DMS153 treated with DMSO at 0.1 percent for 48 hours (cell line): ENCODE measurements at regions not wholly inside any gene's neighbourhood (a gene's known extent, or its start where the extent isn't known, plus 50 kb on each side); places are given as distances from the start of the nearest gene placed in this dataset.

Experiments used
- DNase-seq: peaks from one replicate; lab custom pipeline; 2025; ENCODE audit not compliant: unreplicated experiment; lab: John Stamatoyannopoulos, UW

DNA sequence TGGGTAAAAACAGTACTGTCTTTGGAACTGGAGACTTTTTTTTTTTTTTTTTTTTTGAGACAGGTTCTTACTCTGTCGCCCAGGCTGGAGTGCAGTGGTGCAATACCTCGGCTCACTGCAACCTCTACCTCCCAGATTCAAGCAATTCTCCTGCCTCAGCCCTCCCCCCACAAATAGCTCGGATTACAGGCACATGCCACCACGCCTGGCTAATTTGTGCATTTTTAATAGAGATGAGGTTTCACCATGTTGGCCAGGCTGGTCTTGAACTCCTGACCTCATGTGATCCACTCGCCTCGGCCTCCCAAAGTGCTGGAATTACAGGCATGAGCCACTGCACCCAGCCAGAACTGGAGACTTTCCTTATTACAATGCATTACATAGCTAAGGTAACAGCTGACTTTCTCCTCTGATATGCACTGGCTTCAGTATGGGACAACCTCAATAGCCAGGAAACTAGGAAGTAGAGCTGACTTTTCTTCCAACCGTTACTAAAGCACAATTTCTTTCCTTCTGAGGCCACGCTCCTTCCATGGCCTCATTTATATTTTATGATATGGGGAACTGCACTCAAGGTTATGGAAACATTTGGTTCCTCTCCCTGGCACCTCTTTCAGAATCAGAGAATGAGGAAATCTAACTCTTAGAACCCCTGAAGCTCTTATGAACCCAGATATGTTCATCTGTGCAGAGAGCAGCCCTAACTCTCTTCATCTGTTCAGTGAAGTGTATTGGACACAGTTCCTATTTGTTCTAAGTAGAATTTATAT, 53.5 kb upstream of the FAM9B start:
- no peak for DNase-seq

DNA sequence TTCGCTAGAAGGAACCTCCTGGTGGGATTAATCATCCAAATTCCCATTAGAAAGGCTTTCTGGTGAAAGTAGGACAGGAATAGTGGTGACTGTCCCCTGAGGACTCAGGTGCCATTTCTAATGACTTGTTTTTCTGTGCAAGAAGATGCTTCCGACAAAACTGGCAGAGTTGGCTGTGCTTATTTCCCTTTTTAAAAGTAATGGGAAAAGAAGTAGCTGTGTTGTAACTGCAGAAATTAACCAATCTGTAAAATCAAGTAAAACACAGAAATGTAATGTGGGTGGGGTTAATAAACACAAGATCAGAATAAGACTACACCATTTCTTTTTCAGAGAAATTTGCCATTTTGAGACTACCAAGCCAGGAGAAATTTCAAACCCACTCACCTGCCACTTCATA, 55.0 kb upstream of the FAM9B start:
- no peak for DNase-seq

DNA sequence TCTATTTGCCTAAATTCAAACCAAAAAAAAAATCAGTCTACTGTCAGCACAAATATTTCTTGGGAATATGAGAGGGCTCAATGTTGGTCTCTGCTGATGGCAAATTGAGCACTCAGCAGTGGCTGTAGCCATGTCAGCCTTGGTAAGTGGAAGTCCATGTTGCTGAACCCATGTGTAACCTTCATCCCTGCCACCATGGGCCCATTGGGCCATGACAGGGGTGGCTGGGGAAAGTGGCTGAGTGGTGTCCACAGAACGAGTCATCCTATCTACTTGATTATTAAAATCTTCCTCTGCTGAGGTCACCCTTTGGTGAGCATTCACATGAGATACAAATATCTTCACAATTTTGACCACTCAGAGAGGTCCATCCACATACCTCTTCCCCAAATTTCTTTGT, 56.8 kb upstream of the FAM9B start:
- DNase-seq, result no peak

DNA sequence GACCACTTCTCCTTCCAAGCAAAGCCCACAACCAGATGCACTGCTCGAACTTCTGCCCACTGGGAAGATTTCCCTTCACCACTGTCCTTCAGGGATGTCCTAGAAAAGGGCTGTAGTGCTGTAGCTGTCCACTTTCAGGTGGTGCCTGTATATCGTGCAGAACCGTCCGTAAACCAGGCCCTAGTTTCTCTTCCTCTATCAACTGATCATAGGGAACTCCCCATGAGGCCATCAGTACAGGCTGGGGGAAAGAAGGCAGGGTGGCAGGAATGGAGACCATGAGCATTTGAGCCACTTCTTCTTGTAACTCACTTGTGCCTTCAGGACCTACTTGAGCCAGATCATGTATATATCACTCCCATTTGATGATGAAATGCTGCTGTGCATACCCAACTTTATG, 57.3 kb upstream of the FAM9B start:
- no peak for DNase-seq

DNA sequence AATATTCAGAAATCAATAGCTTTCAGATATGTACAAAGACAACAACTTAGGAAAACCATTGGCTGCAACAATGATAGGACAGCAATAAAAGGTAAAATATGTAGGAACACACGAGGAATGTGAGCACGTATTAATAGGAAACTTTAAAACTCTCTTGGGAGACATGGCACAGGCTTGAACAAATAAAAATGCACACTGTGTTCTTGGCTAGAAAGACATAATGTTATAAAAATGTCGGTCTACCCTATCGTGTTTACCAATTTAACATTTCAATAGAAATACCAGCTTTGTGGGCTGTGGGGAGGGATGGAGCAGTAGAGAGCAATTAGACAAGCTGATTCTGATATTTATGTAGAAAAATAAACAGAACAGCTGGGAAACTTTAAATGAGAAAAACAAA, 69.0 kb upstream of the FAM9B start:
- no peak for DNase-seq

DNA sequence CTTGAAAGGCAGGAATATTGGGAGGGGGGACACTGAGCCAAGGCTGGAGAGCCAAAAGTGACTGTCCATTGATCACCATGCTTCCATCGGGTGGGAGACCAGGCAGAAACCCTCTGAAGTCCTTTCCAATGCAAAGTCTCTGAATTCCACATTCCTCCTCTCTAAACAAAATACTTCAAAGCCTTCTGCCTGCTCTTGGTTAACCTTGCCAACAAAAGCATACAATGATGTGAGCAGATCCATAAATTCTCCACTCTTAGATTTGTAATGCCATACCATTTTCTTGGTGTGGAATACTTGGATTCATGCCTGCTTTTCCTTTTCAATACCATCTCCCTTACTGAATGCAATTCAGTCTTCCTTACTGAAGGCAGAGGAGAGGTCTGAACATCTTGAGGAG, 74.1 kb upstream of the FAM9B start:
- DNase-seq, result no peak

DNA sequence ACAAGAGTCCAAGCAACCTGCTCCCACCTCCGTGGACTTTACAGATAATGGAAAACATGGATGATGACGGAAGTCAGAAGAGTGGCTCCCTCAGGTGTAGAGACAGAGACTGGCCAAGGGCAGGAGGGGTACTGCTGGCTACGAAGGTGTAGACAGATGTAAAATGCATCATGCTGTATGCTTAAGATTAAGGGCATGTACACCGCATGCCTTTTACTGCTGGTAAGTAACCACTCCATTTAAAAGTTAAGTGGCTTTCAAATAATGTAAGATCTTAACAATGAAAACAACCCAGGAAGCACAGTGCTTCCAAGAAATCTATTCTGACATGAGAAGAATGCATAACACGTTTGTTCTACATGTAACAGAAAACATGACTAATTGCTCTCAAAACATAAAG, 76.9 kb upstream of the FAM9B start:
- peak; percentile 41 for DNase-seq

DNA sequence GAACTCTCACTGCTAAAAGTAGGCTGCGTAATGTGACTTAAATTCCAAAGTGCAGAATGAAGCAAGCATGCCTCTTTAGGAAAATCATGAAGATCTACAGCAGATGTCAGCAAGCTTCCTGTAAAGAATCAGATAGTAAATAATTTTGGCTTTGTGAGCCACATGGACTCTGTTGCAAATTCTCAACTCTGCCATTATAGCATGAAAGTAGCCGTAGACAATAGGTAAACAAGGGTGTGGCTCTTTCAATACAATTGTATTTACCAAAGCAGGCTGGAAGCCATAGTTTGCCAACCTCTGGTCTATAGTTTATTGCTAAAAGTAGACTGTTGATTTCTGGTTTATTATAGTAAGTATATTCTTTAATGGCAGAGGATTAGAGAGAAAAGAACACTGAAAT, 80.3 kb upstream of the FAM9B start:
- no peak for DNase-seq

DNA sequence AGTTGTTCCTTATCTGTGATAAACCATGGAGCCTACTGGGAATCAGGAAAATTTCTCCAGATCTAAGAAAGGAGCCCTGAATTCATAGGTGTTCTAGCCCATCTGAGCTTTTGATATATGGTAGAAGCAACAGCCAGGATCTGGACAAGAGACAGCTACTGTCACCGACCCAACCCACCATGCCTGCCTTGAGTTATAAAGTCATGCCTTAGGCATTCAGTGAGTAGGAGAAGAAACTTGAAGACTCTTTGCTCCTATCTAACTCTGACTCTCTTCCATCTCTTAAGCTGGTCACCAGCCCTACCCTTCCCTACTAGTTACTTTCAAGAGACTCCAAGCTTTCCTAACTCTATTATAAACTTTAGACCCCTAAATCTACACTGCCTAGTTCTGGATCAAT, 83.9 kb upstream of the FAM9B start:
- no peak for DNase-seq

DNA sequence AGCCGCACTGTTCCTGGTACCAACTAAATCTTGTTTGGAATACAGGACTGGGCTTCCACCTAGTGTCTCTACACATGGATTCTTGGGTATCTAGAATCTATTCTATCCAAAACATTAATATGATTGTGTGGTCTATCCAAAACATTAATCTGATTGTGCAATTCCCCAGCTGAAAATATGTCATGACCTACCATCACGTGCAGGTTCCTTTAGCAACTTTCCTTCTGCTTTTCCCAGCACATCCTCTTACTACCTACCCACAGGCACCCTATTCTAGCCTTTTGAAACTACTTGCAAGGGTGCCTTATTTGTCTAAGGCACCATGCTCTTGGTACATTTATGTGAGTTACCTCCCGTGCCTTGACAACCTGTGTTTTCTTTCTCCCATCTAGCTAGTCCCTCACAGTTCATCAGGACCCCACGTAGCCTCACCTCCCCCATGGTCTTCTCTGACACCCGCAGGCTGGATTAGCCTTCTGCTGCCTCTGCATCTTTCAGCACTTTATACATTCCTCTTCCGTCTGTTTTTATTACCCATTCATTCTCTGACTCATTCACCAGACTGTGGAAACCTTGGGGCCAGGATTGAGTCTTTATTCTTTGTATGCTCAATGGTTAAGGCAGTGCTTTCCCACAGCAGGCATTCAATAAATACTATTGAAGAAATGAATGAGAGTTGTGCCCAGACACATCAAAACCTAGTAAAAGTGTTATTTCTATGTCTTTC, 88.8 kb upstream of the FAM9B start:
- no peak for DNase-seq

DNA sequence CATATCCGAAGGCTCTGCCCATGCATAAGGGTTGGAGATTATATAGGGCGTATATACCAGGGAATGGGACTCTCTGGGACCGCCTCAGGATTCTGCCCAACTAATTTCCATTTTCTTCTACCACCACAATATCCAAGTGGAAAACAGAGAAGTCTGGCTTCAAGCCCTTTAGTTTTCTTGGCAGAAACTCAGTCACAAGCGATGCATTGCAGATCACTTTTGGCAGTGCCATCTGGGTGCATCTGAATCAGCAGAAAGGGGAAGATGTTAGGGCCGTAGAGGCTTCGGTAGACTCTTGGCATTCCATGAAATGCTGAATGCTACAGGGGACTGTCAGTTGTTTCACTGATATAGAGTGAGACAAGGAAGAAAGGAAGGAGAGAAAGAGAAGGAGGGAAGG, 94.1 kb upstream of the FAM9B start:
- no peak for DNase-seq

DNA sequence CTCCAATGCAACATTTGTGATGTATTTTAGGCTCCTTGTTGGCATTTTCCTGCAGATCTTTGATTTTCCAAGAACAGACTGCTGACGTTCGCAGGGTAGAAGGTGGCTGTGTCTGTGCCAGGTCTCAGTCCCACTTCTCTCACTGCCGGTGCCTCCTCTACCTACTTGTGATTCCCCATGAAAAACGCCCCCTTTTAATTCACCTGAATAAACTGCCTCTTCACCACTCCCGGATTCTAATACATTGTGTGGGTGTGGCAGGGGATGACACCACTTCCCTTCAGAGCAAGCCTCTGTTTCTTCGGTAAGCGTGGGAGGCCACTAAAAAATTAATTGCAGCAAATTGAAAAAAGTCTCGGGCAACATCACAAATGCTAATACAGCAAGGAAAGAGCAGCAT, 96.1 kb upstream of the FAM9B start:
- no peak for DNase-seq

DNA sequence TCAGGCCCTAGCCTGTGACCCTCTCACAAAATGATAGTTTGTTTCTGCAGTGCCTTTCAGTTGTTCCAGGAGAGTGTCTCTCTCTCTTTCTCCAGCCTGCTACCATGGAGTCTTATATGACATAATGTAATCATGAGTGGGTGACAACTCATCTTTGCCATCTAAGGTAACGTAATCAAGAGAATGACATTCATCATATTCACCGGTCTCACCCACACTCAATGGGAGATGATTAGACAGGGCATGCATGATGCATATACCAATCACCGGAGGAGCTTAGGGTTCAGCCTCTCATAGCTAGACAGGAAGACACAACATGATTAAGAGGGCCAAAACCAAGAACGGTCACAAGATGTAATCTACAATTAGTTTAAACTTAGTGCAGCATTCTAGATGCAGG, 97.1 kb upstream of the FAM9B start:
- no peak for DNase-seq

DNA sequence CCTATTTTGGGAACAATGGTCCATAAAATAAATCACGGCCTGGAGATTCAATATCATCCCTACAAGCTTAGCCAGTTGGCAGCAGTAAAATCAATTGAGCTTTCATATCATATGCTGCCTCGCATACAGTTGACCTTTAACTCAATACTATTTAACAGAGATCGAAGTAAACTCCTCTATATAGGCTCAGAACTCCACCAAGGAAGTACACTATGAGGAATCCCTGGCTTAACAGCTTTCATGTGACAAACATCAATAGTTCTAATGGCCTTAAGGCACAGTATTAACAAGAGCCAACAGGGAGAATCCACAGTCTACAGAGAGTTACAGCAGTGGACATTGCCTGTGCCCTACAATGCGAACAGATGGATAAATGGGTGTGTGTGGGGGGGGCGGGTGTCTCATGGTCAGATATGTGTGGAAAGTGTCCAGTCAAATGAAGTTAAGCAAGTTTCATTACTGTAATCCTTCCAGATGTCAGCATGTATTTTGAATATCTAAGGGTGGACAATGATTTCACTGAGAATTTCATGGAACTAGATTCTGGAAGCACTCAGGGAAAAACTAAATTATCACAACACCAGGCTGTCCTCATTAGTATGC, 98.2 kb upstream of the FAM9B start:
- no peak for DNase-seq

DNA sequence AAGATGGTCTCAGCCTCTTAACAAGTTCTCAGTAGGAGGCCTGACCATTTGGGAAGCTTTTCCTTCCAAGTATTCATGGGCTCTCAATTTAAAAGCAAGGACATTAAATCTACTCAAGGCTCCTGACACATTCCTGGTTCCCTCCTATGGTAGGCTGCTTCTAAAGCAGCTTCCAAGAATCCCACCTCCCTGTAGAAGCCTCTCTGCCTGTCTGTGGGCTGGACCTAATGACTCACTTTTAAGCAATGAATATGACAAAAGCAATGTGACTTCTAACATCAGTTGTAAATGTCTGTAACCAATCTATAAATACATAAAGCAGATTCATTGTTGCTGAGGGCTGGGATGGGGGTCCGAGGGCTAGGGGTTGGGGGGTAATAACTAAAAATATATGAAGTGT, 99.5 kb upstream of the FAM9B start:
- DNase-seq, result no peak

DNA sequence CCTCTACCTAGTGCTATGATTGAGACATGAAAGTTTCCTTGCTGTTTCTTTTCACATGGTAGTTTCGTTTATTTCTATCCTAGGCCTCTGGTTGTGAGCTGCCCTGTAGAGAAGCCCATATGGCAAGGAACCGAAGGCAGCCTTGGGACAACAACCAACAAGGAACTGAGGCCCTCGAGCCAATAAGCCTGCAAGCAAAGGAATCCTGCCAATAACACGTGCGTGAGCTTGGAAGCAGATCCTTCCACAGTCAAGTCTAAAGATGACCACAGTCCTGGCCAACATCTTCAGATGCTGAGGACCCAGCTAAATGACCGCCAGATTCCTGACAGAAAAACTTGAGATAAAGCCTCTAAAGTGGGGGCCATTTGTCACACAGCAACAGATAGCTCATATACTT, 100.4 kb upstream of the FAM9B start:
- no peak for DNase-seq

DNA sequence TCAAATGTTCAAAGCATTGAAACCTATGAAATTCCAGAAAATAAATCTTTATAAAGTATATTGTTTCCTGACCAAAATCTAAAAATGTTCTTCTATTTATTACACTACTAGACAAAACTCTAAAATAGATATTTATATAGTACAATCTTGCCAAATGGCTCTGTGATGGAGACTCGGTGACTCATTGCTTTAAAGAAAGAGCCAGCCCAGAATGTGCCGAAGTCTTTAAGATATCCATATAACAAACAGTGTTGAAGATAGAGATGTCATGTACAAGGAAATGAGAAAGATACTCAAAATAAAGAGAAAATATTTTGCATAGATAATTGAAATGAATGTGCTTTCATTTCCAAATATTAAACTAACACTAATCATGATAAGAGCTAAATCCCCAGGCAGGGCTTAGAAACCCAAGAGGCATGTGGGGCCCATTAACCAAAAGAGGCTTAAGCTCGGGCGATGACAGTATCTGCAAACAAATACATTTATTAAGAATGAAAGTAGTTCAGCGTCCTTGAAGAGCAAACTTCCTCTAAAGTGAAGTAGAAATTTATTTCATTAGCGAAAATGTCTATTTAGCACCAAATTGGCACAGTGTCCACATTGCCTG, 102.1 kb upstream of the FAM9B start:
- no peak for DNase-seq

DNA sequence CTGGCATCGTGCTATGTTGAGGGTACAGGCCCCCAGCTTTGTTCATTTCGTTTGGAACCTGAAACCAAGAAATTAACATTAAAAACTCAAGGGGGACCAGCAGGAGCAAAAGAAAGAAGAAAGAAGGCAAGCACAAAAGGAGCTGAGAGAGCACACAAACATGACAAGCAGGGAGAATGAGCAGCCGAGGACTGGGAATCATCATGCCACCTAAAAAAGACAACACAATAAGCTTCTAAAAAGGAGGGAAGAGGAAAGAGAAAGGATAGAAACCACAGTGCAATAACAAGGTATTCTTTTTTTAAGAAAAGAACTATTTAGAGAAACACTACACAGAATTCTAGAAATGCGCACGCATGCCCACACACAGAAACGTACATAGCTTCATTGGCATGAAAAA, 103.2 kb upstream of the FAM9B start:
- DNase-seq, result no peak

DNA sequence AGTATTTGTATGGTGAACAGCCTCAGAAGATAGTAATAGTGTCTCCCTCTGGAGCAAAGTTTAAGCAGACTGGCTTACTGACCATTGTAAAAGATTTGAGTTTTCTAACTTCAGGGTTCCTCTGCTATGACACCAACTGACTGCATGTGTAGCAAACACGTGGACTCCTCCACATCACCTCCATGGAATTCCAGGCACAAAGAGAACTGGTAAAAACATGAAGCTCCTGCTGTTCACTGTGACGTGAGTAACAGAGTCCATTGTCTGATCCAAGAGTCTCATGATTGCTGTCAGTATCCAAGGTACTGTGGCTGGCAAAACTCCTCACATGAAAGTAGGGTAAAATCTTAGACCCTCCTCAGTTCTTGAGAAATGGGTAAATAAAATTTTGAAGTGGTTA, 107.6 kb upstream of the FAM9B start:
- DNase-seq, result no peak

DNA sequence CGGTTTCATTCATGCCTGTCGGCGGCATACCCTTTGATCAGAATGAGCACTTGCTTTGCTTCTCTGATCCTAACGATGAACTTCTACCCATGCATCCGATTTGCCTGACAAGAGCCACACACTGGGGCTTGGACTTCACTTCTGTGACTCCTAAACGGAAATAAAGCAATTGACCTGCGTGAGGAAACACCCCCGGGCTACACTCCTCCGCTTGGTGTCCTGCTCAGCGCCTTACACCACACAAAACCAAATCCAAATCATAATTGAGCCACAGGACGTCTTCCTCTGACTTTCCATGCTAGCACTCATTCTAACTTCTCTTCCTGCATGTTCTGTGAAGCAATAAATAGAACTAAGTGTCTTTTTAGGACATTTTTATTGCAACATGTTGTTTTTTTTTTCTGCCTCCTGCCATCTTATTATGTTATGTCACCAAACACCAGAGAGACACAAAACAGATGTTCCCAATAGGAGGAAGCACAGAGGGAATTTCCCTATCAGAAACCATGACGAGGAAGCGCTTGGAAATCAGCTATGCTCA, 110.8 kb upstream of the FAM9B start:
- no peak for DNase-seq

DNA sequence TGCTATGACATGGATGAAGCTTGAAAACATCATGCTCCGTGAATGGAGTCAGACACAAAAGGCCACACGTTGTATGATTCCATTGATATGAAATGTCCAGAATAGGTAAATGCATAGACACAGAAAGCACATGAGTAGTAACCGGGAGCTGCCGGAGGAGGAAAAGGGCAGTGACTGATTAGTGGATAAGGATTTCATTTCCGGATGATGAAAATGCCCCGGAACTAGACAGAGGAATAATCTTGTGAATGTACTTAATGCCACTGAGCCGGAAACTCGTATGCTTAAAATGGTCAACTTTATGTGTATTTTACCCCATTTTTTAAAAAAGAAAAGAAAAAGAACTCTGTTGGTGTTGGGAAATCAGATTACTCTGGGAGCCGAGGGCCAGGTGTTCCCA, 112.7 kb upstream of the FAM9B start:
- no peak for DNase-seq

DNA sequence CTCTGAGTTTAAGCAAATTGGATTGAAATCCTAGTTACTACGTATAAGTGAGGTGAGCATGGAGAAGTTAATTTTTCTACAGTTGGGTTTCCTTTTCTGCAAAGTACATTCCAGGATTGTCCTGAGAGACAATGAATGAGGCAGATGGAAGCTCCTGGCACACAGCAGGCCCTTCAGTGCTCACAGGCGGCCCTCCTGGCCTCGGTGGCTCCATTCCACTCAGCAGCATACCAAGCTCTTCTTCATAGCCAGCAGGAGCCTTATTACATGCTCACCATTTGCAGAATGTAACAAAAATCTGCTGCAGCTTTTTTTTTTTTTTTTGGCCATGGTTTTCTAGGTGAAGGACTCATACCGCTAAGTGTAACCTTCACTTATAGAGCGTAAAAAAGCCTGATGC, 113.2 kb upstream of the FAM9B start:
- DNase-seq, result no peak
